Ectodermal cell (in vitro differentiated cells): ENCODE measurements at regions not wholly inside any gene's neighbourhood (a gene's known extent, or its start where the extent isn't known, plus 50 kb on each side); places are given as distances from the start of the nearest gene placed in this dataset.

ENCODE experiments used
- H3K27ac ChIP-seq: 2 replicates; pipeline ENCODE4 v1.7.0; 2013; ENCODE audit warnings: mild to moderate bottlenecking, low read depth, low read length; ENCODE audit not compliant: insufficient read depth, poor library complexity, severe bottlenecking
- H3K27me3 ChIP-seq: 2 replicates; pipeline ENCODE4 v1.7.0; 2013; ENCODE audit warnings: mild to moderate bottlenecking, low read length; ENCODE audit not compliant: insufficient read depth, control insufficient read depth, poor library complexity, severe bottlenecking
- H3K36me3 ChIP-seq: one replicate; pipeline ENCODE4 v1.7.0; 2013; ENCODE audit warnings: low read length; ENCODE audit not compliant: control insufficient read depth, insufficient read depth
- H3K4me1 ChIP-seq: one replicate; pipeline ENCODE4 v1.7.0; 2013; ENCODE audit warnings: low read length; ENCODE audit not compliant: control insufficient read depth, insufficient read depth
- H3K4me3 ChIP-seq: 2 replicates; pipeline ENCODE4 v1.7.0; 2013; ENCODE audit warnings: low read depth, low read length, control low read depth; ENCODE audit not compliant: insufficient read depth
- H3K9me3 ChIP-seq: 2 replicates; pipeline ENCODE4 v1.7.0; 2013; ENCODE audit warnings: mild to moderate bottlenecking, low read length, moderate library complexity; ENCODE audit not compliant: control insufficient read depth
- WGBS, 2 experiments: methylation state at CpG; one replicate each; pipeline ENCODE4 v1.1.7; 2013; ENCODE audit warnings: missing lambda C conversion rate in 2 of 2; 5-methylcytosine and 5-hydroxymethylcytosine counted together

- H3K36me3 ChIP-seq: no peaks in the 10 kb centered on the region
- H3K27ac ChIP-seq: no peak overlapping the region
- no peaks in the 10 kb centered on the region for H3K27me3 ChIP-seq
- no peak overlapping the region for H3K4me3 ChIP-seq
- H3K9me3 ChIP-seq: no peaks in the 10 kb centered on the region
- H3K4me1 ChIP-seq: no peaks in the 10 kb centered on the region
- WGBS, 2 experiments: 93 to 96% methylated on average over 8 of the region's 8 CpGs
Measured at GRCh38 chr16:24445216-24445615, 94.2 kb upstream of the RBBP6 start.

- Histone ChIP-seq H3K27me3 (no peaks in the 10 kb centered on the region), H3K4me1 (no peaks in the 10 kb centered on the region), H3K36me3 (no peaks in the 10 kb centered on the region), H3K27ac (no peak overlapping the region), H3K9me3 (no peaks in the 10 kb centered on the region), H3K4me3 (no peak overlapping the region)
- 94 to 98% methylated on average over 3 of the region's 3 CpGs for WGBS, 2 experiments
Measured at GRCh38 chr16:24446189-24446588, 93.2 kb upstream of the RBBP6 start.

- H3K4me1 ChIP-seq: no peaks in the 10 kb centered on the region
- H3K4me3 ChIP-seq: no peak overlapping the region
- no peak overlapping the region for H3K27ac ChIP-seq
- H3K27me3 ChIP-seq: no peaks in the 10 kb centered on the region
- no peaks in the 10 kb centered on the region for H3K36me3 ChIP-seq
- 89 to 95% methylated on average over 3 of the region's 3 CpGs for whole genome bisulfite sequencing, 2 experiments
- H3K9me3 ChIP-seq: no peaks in the 10 kb centered on the region
Measured at GRCh38 chr16:24452724-24453123, 86.6 kb upstream of the RBBP6 start.

- WGBS, 2 experiments: 67 to 74% methylated on average over 10 of the region's 10 CpGs
- no peak overlapping the region for H3K4me3 ChIP-seq
Measured at GRCh38 chr16:24463196-24463945, 76.0 kb upstream of the RBBP6 start.

GRCh38 chr16:24471561-24472350 lies 67.6 kb upstream of the RBBP6 start:
- H3K9me3 ChIP-seq: no peaks in the 10 kb centered on the region
- no peaks in the 10 kb centered on the region for H3K4me1 ChIP-seq
- no peaks in the 10 kb centered on the region for H3K27me3 ChIP-seq
- no peak overlapping the region for H3K27ac ChIP-seq
- no peaks in the 10 kb centered on the region for H3K36me3 ChIP-seq
- H3K4me3 ChIP-seq: no peak overlapping the region
- 81 to 82% methylated on average over 7 of the region's 7 CpGs for whole genome bisulfite sequencing, 2 experiments

More at GRCh38 chr16:24463196-24463945, 76.0 kb upstream of the RBBP6 start:
- H3K27ac ChIP-seq: no peak overlapping the region
- no peaks in the 10 kb centered on the region for H3K9me3 ChIP-seq
- H3K27me3 ChIP-seq: no peaks in the 10 kb centered on the region
- H3K4me1 ChIP-seq: no peaks in the 10 kb centered on the region
- H3K36me3 ChIP-seq: no peaks in the 10 kb centered on the region

- H3K4me1 ChIP-seq: no peaks in the 10 kb centered on the region
- H3K9me3 ChIP-seq: no peaks in the 10 kb centered on the region
- no peak overlapping the region for H3K4me3 ChIP-seq
- no peak overlapping the region for H3K27ac ChIP-seq
- 90% methylated on average over 6 of the region's 6 CpGs for WGBS, 2 experiments
- H3K36me3 ChIP-seq: no peaks in the 10 kb centered on the region
- H3K27me3 ChIP-seq: peaks cover 26% of the 10 kb centered on the region
Measured at GRCh38 chr16:24477492-24477891, 61.9 kb upstream of the RBBP6 start.

- Histone ChIP-seq H3K36me3 (no peaks in the 10 kb centered on the region), H3K4me3 (no peak overlapping the region), H3K27me3 (peaks cover 27% of the 10 kb centered on the region), H3K9me3 (no peaks in the 10 kb centered on the region), H3K27ac (no peak overlapping the region), H3K4me1 (peaks cover 8% of the 10 kb centered on the region)
- 88 to 92% methylated on average over 7 of the region's 7 CpGs for WGBS, 2 experiments
Measured at GRCh38 chr16:24478401-24478800, 61.0 kb upstream of the RBBP6 start.

DNA sequence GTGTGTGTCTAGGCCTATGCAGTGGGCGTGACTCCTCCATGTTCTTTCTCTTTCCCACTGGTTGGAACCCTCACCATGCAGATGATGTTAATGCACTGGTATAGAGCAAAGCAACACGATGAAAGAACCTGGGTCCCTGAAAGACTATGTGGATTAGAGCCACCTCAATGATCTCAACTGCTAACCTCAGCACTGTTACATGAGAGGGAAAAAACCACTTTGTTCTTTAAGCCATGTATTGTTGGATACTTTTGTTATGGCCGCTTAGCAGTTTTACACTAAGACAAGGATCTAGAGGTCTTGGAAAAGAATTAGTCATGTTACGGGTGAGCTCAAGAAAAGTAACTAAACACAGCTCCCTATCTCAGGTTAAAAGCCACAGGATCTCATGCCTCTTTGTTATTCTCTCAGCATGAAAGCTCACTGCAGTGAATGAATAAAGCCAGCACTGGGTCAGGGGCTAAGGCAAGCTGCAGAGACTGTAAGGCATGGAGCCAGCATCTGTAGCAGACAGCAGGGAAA lies 56.6 kb upstream of the RBBP6 start:
- peaks cover 55% of the 10 kb centered on the region for H3K27me3 ChIP-seq

DNA sequence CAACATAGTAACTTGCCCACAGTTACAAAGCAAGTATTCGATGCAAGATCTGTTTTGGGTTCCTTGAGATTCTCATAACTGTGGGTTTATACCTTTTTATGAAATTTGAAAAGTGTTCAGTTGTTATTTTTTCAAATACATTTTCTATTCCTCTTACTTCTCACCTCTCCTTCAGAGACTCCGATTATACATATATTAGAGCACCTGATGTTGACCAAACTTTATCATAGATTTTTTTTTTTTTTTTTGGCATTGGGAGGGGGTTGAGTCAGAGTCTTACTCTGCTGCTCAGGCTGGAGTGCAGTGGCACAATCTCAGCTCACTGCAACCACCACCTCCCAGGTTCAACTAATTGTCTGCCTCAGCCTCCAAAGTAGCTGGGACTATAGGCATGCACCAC lies 51.3 kb upstream of the RBBP6 start:
- Histone ChIP-seq H3K4me3 (no peak overlapping the region), H3K36me3 (no peaks in the 10 kb centered on the region), H3K27me3 (peaks cover 34% of the 10 kb centered on the region), H3K27ac (no peak overlapping the region), H3K4me1 (peaks cover 8% of the 10 kb centered on the region), H3K9me3 (no peaks in the 10 kb centered on the region)
- 100% methylated on average over 1 of the region's 2 CpGs; no CpG with 5 or more reads in 1 of the 2 experiments for WGBS, 2 experiments

More for the DNA sequence above, 56.6 kb upstream of the RBBP6 start:
- H3K4me1 ChIP-seq: peaks cover 12% of the 10 kb centered on the region
- 2 to 5% methylated on average over 4 of the region's 4 CpGs for WGBS, 2 experiments
- H3K27ac ChIP-seq: peak overlapping the region; percentile 69
- H3K9me3 ChIP-seq: no peaks in the 10 kb centered on the region
- H3K4me3 ChIP-seq: peak overlapping the region; percentile 11
- H3K36me3 ChIP-seq: no peaks in the 10 kb centered on the region
